Neural cell (in vitro differentiated cells): ENCODE measurements at regions not wholly inside any gene's neighbourhood (a gene's known extent, or its start where the extent isn't known, plus 50 kb on each side); places are given as distances from the start of the nearest gene placed in this dataset.

Source experiments
- H2AFZ ChIP-seq: fragments of 200-600, 300-800 bp; sonication (generic), shearing (Covaris generic); 2 replicates; pipeline ENCODE4 v1.6.0; 2014; ENCODE audit warnings: low read depth, mild to moderate bottlenecking, antibody characterized with exemption, low read length, moderate library complexity
- H3F3A ChIP-seq: fragments of 200-600 bp; shearing (Covaris generic); 2 replicates; pipeline ENCODE4 v1.6.1; 2016; ENCODE audit warnings: mild to moderate bottlenecking, moderate library complexity, mixed read lengths, antibody characterized with exemption, low read length; ENCODE audit not compliant: insufficient read depth, poor library complexity, severe bottlenecking
- H3K27ac ChIP-seq: fragments of 200-600, 300-800 bp; sonication (generic), shearing (Covaris generic); 2 replicates; pipeline ENCODE4 v1.5.1; 2014; ENCODE audit warnings: mild to moderate bottlenecking, low read length, moderate library complexity
- H3K27me3 ChIP-seq: fragments of 300-800, 200-600 bp; sonication (generic), shearing (Covaris generic); 2 replicates; pipeline ENCODE4 v1.6.0; 2014; ENCODE audit warnings: mild to moderate bottlenecking, low read depth, low read length, moderate library complexity; ENCODE audit not compliant: insufficient read depth
- H3K36me3 ChIP-seq: fragments of 300-800, 200-600 bp; sonication (generic), shearing (Covaris generic); 2 replicates; pipeline ENCODE4 v1.5.1; 2014; ENCODE audit warnings: mild to moderate bottlenecking, antibody characterized with exemption, low read length, moderate library complexity; ENCODE audit not compliant: insufficient read depth
- H3K4me2 ChIP-seq: fragments of 300-800, 200-600 bp; sonication (generic), shearing (Covaris generic); 2 replicates; pipeline ENCODE4 v1.6.0; 2014; ENCODE audit warnings: mild to moderate bottlenecking, low read length
- H3K4me3 ChIP-seq: fragments of 300-800, 200-600 bp; sonication (generic), shearing (Covaris generic); 2 replicates; pipeline ENCODE4 v1.5.1; 2014; ENCODE audit warnings: mild to moderate bottlenecking, low read length, moderate library complexity
- H3K79me2 ChIP-seq: fragments of 200-600 bp; shearing (Covaris generic); replicated peaks from 2 replicates; pipeline ENCODE4 v1.6.0; 2014; ENCODE audit warnings: mild to moderate bottlenecking, low read length, moderate library complexity; ENCODE audit not compliant: insufficient read depth
- H3K9ac ChIP-seq: fragments of 300-800, 200-600 bp; sonication (generic), shearing (Covaris generic); 2 replicates; pipeline ENCODE4 v1.6.1; 2016; ENCODE audit warnings: mild to moderate bottlenecking, low read length, mixed read lengths
- H3K9me2 ChIP-seq: fragments of 200-600 bp; shearing (Covaris generic); 2 replicates; pipeline ENCODE4 v1.6.1; 2016; ENCODE audit warnings: mild to moderate bottlenecking, low read length, mixed read lengths; ENCODE audit not compliant: insufficient read depth
- H3K9me3 ChIP-seq: fragments of 200-600, 300-800 bp; sonication (generic), shearing (Covaris generic); 2 replicates; pipeline ENCODE4 v1.6.1; 2016; ENCODE audit warnings: mild to moderate bottlenecking, mixed run types, low read length, moderate library complexity, mixed read lengths
- H4K20me1 ChIP-seq: fragments of 200-600 bp; shearing (Covaris generic); 2 replicates; pipeline ENCODE4 v1.6.1; 2016; ENCODE audit warnings: mild to moderate bottlenecking, mixed run types; ENCODE audit not compliant: insufficient read depth
- EP300 ChIP-seq: fragments of 450-650 bp; conservative IDR thresholded peaks from 2 replicates; pipeline ENCODE4 v1.6.1; 2014; ENCODE audit warnings: antibody characterized with exemption, mild to moderate bottlenecking, moderate library complexity; ENCODE audit not compliant: poor library complexity, severe bottlenecking
- EZH2 ChIP-seq: fragments of 200-600, 300-800 bp; shearing (Covaris generic), sonication (generic); IDR thresholded peaks from 2 replicates; pipeline ENCODE4 v1.6.1; 2014; ENCODE audit warnings: antibody characterized with exemption, low read length, borderline replicate concordance, mild to moderate bottlenecking; ENCODE audit not compliant: insufficient read depth, poor library complexity, severe bottlenecking
- MXI1 ChIP-seq: fragments of 450-650 bp; conservative IDR thresholded peaks from 2 replicates; pipeline ENCODE4 v1.6.1; 2014; ENCODE audit warnings: antibody characterized with exemption, mild to moderate bottlenecking; ENCODE audit not compliant: poor library complexity, severe bottlenecking
- POLR2AphosphoS5 ChIP-seq: IDR thresholded peaks from 2 replicates; pipeline ENCODE4 v1.6.1; 2012
- RAD21 ChIP-seq: fragments of 450-650 bp; conservative IDR thresholded peaks from 2 replicates; pipeline ENCODE4 v1.6.1; 2014; ENCODE audit warnings: antibody characterized with exemption, mild to moderate bottlenecking, moderate library complexity
- SMC3 ChIP-seq: fragments of 450-650 bp; conservative IDR thresholded peaks from 2 replicates; pipeline ENCODE4 v1.6.1; 2014; ENCODE audit warnings: antibody characterized with exemption, mild to moderate bottlenecking, moderate library complexity; ENCODE audit not compliant: poor library complexity
- TAF1 ChIP-seq: IDR thresholded peaks from 2 replicates; pipeline ENCODE4 v1.6.1; 2012; ENCODE audit warnings: low read depth
- TF ChIP-seq, protein P1 (sequence below): fragments of 450-650 bp; IDR thresholded peaks from 2 replicates; pipeline ENCODE4 v1.5.1; 2014; ENCODE audit warnings: antibody characterized with exemption, mild to moderate bottlenecking, moderate library complexity; ENCODE audit not compliant: poor library complexity, severe bottlenecking
- TF ChIP-seq, protein P2 (sequence below): IDR thresholded peaks from 2 replicates; pipeline ENCODE4 v1.6.1; 2012; ENCODE audit warnings: borderline replicate concordance

- no peaks in the 10 kb centered on the region for H3F3A ChIP-seq
- no peaks in the 10 kb centered on the region for H3K27me3 ChIP-seq
- no peaks in the 10 kb centered on the region for H3K9me2 ChIP-seq
- no peak overlapping the region for H3K27ac ChIP-seq
- H2AFZ ChIP-seq = no peak overlapping the region
- H4K20me1 ChIP-seq = no peaks in the 10 kb centered on the region
- H3K79me2 ChIP-seq = no peaks in the 10 kb centered on the region
- no peak overlapping the region for H3K9ac ChIP-seq
- H3K4me2 ChIP-seq = no peak overlapping the region
- H3K36me3 ChIP-seq = no peaks in the 10 kb centered on the region
- no peak overlapping the region for H3K4me3 ChIP-seq
- TF ChIP-seq RAD21 (no peak), SMC3 (no peak), POLR2AphosphoS5 (no peak), TAF1 (no peak), EP300 (no peak), EZH2 (no peak), MXI1 (no peak)
- TF ChIP-seq, protein P1, sequence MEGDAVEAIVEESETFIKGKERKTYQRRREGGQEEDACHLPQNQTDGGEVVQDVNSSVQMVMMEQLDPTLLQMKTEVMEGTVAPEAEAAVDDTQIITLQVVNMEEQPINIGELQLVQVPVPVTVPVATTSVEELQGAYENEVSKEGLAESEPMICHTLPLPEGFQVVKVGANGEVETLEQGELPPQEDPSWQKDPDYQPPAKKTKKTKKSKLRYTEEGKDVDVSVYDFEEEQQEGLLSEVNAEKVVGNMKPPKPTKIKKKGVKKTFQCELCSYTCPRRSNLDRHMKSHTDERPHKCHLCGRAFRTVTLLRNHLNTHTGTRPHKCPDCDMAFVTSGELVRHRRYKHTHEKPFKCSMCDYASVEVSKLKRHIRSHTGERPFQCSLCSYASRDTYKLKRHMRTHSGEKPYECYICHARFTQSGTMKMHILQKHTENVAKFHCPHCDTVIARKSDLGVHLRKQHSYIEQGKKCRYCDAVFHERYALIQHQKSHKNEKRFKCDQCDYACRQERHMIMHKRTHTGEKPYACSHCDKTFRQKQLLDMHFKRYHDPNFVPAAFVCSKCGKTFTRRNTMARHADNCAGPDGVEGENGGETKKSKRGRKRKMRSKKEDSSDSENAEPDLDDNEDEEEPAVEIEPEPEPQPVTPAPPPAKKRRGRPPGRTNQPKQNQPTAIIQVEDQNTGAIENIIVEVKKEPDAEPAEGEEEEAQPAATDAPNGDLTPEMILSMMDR = no peak
- TF ChIP-seq, protein P2, sequence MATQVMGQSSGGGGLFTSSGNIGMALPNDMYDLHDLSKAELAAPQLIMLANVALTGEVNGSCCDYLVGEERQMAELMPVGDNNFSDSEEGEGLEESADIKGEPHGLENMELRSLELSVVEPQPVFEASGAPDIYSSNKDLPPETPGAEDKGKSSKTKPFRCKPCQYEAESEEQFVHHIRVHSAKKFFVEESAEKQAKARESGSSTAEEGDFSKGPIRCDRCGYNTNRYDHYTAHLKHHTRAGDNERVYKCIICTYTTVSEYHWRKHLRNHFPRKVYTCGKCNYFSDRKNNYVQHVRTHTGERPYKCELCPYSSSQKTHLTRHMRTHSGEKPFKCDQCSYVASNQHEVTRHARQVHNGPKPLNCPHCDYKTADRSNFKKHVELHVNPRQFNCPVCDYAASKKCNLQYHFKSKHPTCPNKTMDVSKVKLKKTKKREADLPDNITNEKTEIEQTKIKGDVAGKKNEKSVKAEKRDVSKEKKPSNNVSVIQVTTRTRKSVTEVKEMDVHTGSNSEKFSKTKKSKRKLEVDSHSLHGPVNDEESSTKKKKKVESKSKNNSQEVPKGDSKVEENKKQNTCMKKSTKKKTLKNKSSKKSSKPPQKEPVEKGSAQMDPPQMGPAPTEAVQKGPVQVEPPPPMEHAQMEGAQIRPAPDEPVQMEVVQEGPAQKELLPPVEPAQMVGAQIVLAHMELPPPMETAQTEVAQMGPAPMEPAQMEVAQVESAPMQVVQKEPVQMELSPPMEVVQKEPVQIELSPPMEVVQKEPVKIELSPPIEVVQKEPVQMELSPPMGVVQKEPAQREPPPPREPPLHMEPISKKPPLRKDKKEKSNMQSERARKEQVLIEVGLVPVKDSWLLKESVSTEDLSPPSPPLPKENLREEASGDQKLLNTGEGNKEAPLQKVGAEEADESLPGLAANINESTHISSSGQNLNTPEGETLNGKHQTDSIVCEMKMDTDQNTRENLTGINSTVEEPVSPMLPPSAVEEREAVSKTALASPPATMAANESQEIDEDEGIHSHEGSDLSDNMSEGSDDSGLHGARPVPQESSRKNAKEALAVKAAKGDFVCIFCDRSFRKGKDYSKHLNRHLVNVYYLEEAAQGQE = no peak
- H3K9me3 ChIP-seq = no peaks in the 10 kb centered on the region
Measured at GRCh38 chr14:48598458-48598857, 923.1 kb upstream of the MDGA2 start.

DNA sequence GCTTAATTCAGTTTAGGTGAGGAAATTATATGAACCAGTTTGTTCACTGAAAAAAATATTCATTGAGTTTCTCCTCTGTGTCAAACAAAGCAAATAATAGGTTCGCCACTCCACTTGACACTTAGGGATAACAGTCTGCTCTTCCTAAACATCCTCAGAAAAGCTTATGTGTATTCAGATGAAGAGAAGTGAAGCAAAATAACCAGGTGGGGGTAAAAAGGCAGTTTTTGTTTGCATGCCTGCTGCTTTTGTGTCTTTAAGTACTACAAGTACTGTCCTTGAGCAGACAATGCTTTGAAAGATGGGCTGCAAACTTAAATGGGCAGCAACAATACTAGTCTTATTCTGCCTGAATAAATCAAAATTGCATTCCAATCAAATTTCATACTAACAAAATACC is 910.7 kb upstream of the MDGA2 start:
- TF ChIP-seq SMC3 (no peak), TAF1 (no peak), POLR2AphosphoS5 (no peak), EZH2 (no peak)
- H3K9me2 ChIP-seq = no peaks in the 10 kb centered on the region
- no peak overlapping the region for H3K4me2 ChIP-seq
- H3K9me3 ChIP-seq = no peaks in the 10 kb centered on the region
- H4K20me1 ChIP-seq = no peaks in the 10 kb centered on the region
- H3K27ac ChIP-seq = no peak overlapping the region
- no peak overlapping the region for H2AFZ ChIP-seq
- no peaks in the 10 kb centered on the region for H3F3A ChIP-seq
- H3K9ac ChIP-seq = no peak overlapping the region
- no peaks in the 10 kb centered on the region for H3K27me3 ChIP-seq
- H3K36me3 ChIP-seq = no peaks in the 10 kb centered on the region
- H3K79me2 ChIP-seq = no peaks in the 10 kb centered on the region
- H3K4me3 ChIP-seq = no peak overlapping the region

- Histone ChIP-seq H3K9ac (no peak overlapping the region), H3K9me2 (no peaks in the 10 kb centered on the region), H3F3A (no peaks in the 10 kb centered on the region), H3K9me3 (no peaks in the 10 kb centered on the region), H3K27ac (no peak overlapping the region), H2AFZ (no peak overlapping the region), H3K27me3 (no peaks in the 10 kb centered on the region), H3K36me3 (no peaks in the 10 kb centered on the region), H3K79me2 (no peaks in the 10 kb centered on the region), H4K20me1 (no peaks in the 10 kb centered on the region), H3K4me3 (no peak overlapping the region), H3K4me2 (no peak overlapping the region)
- TF ChIP-seq SMC3 (no peak), TAF1 (no peak), RAD21 (no peak), EZH2 (no peak), MXI1 (no peak), EP300 (no peak), POLR2AphosphoS5 (no peak)
- TF ChIP-seq, protein P2 = no peak
- TF ChIP-seq, protein P1 = no peak
Measured at GRCh38 chr14:48584031-48584430, 908.6 kb upstream of the MDGA2 start.
